SK-N-SH (cell line): ENCODE measurements at regions not wholly inside any gene's neighbourhood (a gene's known extent, or its start where the extent isn't known, plus 50 kb on each side); places are given as distances from the start of the nearest gene placed in this dataset.

Source experiments
- CTCF ChIA-PET: fragments of 300-600, 350-600 bp; formaldehyde crosslinking; extraction: SDS; loops from one replicate; lab custom pipeline; 2021; lab: Yijun Ruan, JAX
- POLR2A ChIA-PET: fragments of 350-600 bp; sonication (Branson Sonifier 250); formaldehyde crosslinking; extraction: SDS; loops from one replicate; lab custom pipeline; 2020; ENCODE audit warnings: antibody characterized with exemption, inconsistent platforms; lab: Yijun Ruan, JAX
- DNase-seq: peaks from one replicate; pipeline ENCODE4 v3.0.0; 2012
- H2AFZ ChIP-seq: fragments of 200-600 bp; sonication (generic); 2 replicates; pipeline ENCODE4 v1.8.1; 2016; ENCODE audit warnings: antibody characterized with exemption, mild to moderate bottlenecking, low read depth
- H3F3A ChIP-seq: fragments of 200-600 bp; sonication (generic); replicated peaks from 2 replicates; pipeline ENCODE3; 2016; ENCODE audit warnings: antibody characterized with exemption, mild to moderate bottlenecking; ENCODE audit not compliant: insufficient read depth
- H3K27ac ChIP-seq, 2 experiments: fragments of 200-500 bp in 1 of 2; fragments of 200-600 bp in 1 of 2; sonication (Bioruptor generic) in 1 of 2; sonication (generic), shearing (Covaris generic) in 1 of 2; 2 replicates each; pipeline versions ENCODE4 v1.5.1 to v1.6.1; 2014 to 2016; ENCODE audit warnings: low read depth in 2 of 2, inconsistent platforms in 1 of 2, low read length in 1 of 2, mild to moderate bottlenecking in 1 of 2, mixed read lengths in 1 of 2
- H3K27me3 ChIP-seq: fragments of 200-600 bp; sonication (generic), shearing (Covaris generic); 2 replicates; pipeline ENCODE4 v1.6.1; 2016; ENCODE audit warnings: mixed run types; ENCODE audit not compliant: insufficient read depth
- H3K36me3 ChIP-seq, 2 experiments: fragments of 200-500 bp in 1 of 2; fragments of 200-600 bp in 1 of 2; sonication (Bioruptor generic) in 1 of 2; sonication (generic) in 1 of 2; replicated peaks in 1 of 2; 2 replicates each; pipeline versions ENCODE3 to v1.5.1; 2014 to 2016; ENCODE audit warnings: low read length in 1 of 2, mild to moderate bottlenecking in 1 of 2; ENCODE audit not compliant: insufficient read depth in 2 of 2, control insufficient read depth in 1 of 2
- H3K4me1 ChIP-seq, 2 experiments: fragments of 200-500 bp in 1 of 2; fragments of 200-600 bp in 1 of 2; sonication (Bioruptor generic) in 1 of 2; sonication (generic), shearing (Covaris generic) in 1 of 2; 2 replicates each; pipeline versions ENCODE4 v1.5.1 to v1.6.1; 2014 to 2016; ENCODE audit warnings: low read depth in 1 of 2, low read length in 1 of 2, mixed run types in 1 of 2; ENCODE audit not compliant: insufficient read depth in 2 of 2, control insufficient read depth in 1 of 2
- H3K4me2 ChIP-seq: fragments of 200-600 bp; sonication (generic), shearing (Covaris generic); 2 replicates; pipeline ENCODE4 v1.6.1; 2017; ENCODE audit warnings: mixed run types
- H3K4me3 ChIP-seq, 2 experiments: fragments of 200-500 bp in 1 of 2; fragments of 200-600 bp in 1 of 2; sonication (Bioruptor generic) in 1 of 2; sonication (generic), shearing (Covaris generic) in 1 of 2; 2 replicates each; pipeline versions ENCODE4 v1.5.1 to v1.8.1; 2014 to 2016; ENCODE audit warnings: low read depth in 2 of 2, inconsistent platforms in 1 of 2, low read length in 1 of 2, mild to moderate bottlenecking in 1 of 2, mixed read lengths in 1 of 2, moderate library complexity in 1 of 2
- H3K79me2 ChIP-seq: fragments of 200-600 bp; sonication (generic); 2 replicates; pipeline ENCODE4 v1.8.1; 2017; ENCODE audit warnings: mild to moderate bottlenecking; ENCODE audit not compliant: insufficient read depth
- H3K9ac ChIP-seq: fragments of 200-600 bp; sonication (generic); 2 replicates; pipeline ENCODE4 v1.6.1; 2017; ENCODE audit warnings: mixed run types
- H3K9me2 ChIP-seq: fragments of 200-600 bp; sonication (generic); 2 replicates; pipeline ENCODE4 v1.6.1; 2017; ENCODE audit warnings: mixed run types
- H3K9me3 ChIP-seq: fragments of 200-600 bp; sonication (generic); 2 replicates; pipeline ENCODE4 v1.6.1; 2017; ENCODE audit warnings: mixed run types, mild to moderate bottlenecking, moderate library complexity
- H4K20me1 ChIP-seq: fragments of 200-600 bp; sonication (generic); 2 replicates; pipeline ENCODE4 v1.6.1; 2017; ENCODE audit warnings: mild to moderate bottlenecking, mixed run types; ENCODE audit not compliant: insufficient read depth
- CHD2 ChIP-seq: fragments of 150-350 bp; IDR thresholded peaks from 2 replicates; pipeline ENCODE4 v1.6.1; 2018; ENCODE audit warnings: low read length; ENCODE audit not compliant: partially characterized antibody
- ELF1 ChIP-seq: IDR thresholded peaks from 2 replicates; pipeline ENCODE4 v1.4.0; 2012
- EP300 ChIP-seq, 2 experiments: IDR thresholded peaks; 2 replicates each; pipeline versions ENCODE4 v1.4.0 to v1.6.1; 2012; ENCODE audit warnings: borderline replicate concordance in 1 of 2, low read depth in 1 of 2, low read length in 1 of 2
- EZH2phosphoT487 ChIP-seq: fragments of 200-600 bp; sonication (generic); IDR thresholded peaks from 2 replicates; pipeline ENCODE4 v1.6.1; 2017; ENCODE audit warnings: low read depth, mixed run types, mild to moderate bottlenecking, antibody characterized with exemption, moderate library complexity, borderline replicate concordance
- FOXJ3 ChIP-seq: sonication (generic); formaldehyde crosslinking; IDR thresholded peaks from 2 replicates; pipeline ENCODE4 v1.5.1; 2020; ENCODE audit warnings: mild to moderate bottlenecking, missing genetic modification reagents
- FOXM1 ChIP-seq: IDR thresholded peaks from 2 replicates; pipeline ENCODE4 v1.4.0; 2012; ENCODE audit warnings: low read depth, mild to moderate bottlenecking
- GABPA ChIP-seq: IDR thresholded peaks from 2 replicates; pipeline ENCODE4 v1.4.0; 2012; ENCODE audit warnings: low read depth, mild to moderate bottlenecking
- GATA2 ChIP-seq: sonication (generic); formaldehyde crosslinking; IDR thresholded peaks from 2 replicates; pipeline ENCODE4 v1.5.0; 2020; ENCODE audit warnings: mild to moderate bottlenecking, missing genetic modification reagents
- JUND ChIP-seq: IDR thresholded peaks from 2 replicates; pipeline ENCODE4 v1.4.0; 2012
- NFIC ChIP-seq: IDR thresholded peaks from 2 replicates; pipeline ENCODE4 v1.4.0; 2012; ENCODE audit warnings: borderline replicate concordance
- POLR2AphosphoS5 ChIP-seq: IDR thresholded peaks from 2 replicates; pipeline ENCODE4 v1.6.1; 2012; ENCODE audit warnings: low read depth, low read length
- RAD21 ChIP-seq: IDR thresholded peaks from 2 replicates; pipeline ENCODE4 v1.6.1; 2012; ENCODE audit warnings: mild to moderate bottlenecking, low read length
- RCOR1 ChIP-seq: fragments of 150-350 bp; IDR thresholded peaks from 2 replicates; pipeline ENCODE4 v1.6.1; 2017; ENCODE audit warnings: antibody characterized with exemption, low read length
- RXRA ChIP-seq: IDR thresholded peaks from 2 replicates; pipeline ENCODE4 v1.4.0; 2012; ENCODE audit warnings: low read depth, mild to moderate bottlenecking, borderline replicate concordance
- SIN3A ChIP-seq: IDR thresholded peaks from 2 replicates; pipeline ENCODE4 v1.6.1; 2012; ENCODE audit warnings: low read depth, mild to moderate bottlenecking, low read length, moderate library complexity, borderline replicate concordance
- SMC3 ChIP-seq: IDR thresholded peaks from 2 replicates; pipeline ENCODE4 v1.6.1; 2012; ENCODE audit warnings: low read depth, low read length, improper control_type of control experiment
- TCF12 ChIP-seq: IDR thresholded peaks from 2 replicates; pipeline ENCODE4 v1.4.0; 2012
- TEAD4 ChIP-seq: IDR thresholded peaks from 2 replicates; pipeline ENCODE4 v1.4.0; 2012; ENCODE audit warnings: mild to moderate bottlenecking, borderline replicate concordance; ENCODE audit not compliant: insufficient read depth
- YY1 ChIP-seq: IDR thresholded peaks from 2 replicates; pipeline ENCODE4 v1.4.0; 2012; ENCODE audit warnings: low read depth, mild to moderate bottlenecking
- WGBS: methylation state at CpG from one replicate; pipeline ENCODE4 v1.1.6; 2017; ENCODE audit warnings: low lambda C conversion rate; 5-methylcytosine and 5-hydroxymethylcytosine counted together

DNA sequence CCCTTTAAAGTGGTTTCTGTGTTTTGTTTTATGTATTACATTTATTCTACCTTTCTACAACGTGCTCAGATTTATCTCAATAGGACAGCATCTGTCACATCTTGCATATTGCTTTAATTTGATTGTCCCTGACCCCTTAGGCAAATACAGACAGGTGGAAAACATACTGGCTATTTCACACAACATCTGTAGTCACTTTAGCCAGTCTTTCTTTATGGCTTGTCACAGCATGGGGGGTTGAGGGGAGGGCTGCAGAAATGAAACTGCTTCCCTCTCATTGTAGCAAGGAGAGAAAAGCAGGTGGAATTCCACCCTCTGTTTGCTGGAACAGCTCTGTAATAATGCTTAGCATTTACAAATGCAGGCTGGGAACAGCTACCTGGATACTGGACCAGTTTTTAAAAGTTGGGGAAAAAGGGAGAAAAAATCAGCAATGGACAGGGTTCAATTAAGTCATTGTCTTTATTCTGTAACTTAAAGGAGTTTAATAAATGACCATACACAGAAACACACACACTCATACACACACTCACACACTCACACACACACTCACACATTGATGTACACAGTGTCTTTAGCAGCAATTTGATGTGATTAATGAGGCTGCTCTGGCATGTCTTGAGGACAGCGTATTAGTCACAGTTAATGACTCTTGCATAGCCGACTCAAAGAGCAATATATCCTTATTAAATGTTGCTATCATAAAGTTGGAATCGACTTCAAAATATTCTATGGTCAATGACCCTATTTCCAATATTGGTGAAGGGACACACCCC, 283.7 kb upstream of the GBE1 start:
- TF ChIP-seq FOXJ3 (CRISPR knock-in tag), result peak; percentile 46; the same call in 1 of the 2 replicates
- TF ChIP-seq JUND, result no peak
- TF ChIP-seq YY1, result no peak
- TF ChIP-seq EZH2phosphoT487, result no peak
- TF ChIP-seq ELF1, result no peak
- TF ChIP-seq TCF12, result no peak
- peak; percentile 60 for TF ChIP-seq CHD2
- TF ChIP-seq RXRA, result no peak
- peak; percentile 91 for TF ChIP-seq GATA2
- no peak for TF ChIP-seq FOXM1
- TF ChIP-seq NFIC, result no peak
- TF ChIP-seq EP300 (IDR thresholded peaks at IDR 0.05; ENCODE audit: borderline replicate concordance in 1 of 2, low read depth in 1 of 2, low read length in 1 of 2), result peak in 1 of 2 experiments; percentile 81; a peak in 1 of 4 replicates
- no peak for TF ChIP-seq TEAD4
- TF ChIP-seq SMC3, result no peak
- no peak for TF ChIP-seq RAD21
- peak; percentile 77; the same call in 1 of the 2 replicates for TF ChIP-seq RCOR1
- TF ChIP-seq SIN3A, result no peak
- H3K79me2 ChIP-seq, result no peaks in the 10 kb centered on the region
- H3K4me3 ChIP-seq, result no peak overlapping the region
- DNase-seq, result peak; percentile 19
- H2AFZ ChIP-seq, result no peak overlapping the region
- no peaks in the 10 kb centered on the region for H3F3A ChIP-seq
- H3K9me2 ChIP-seq, result no peaks in the 10 kb centered on the region
- H4K20me1 ChIP-seq, result no peaks in the 10 kb centered on the region
- H3K36me3 ChIP-seq, result no peaks in the 10 kb centered on the region
- no peaks in the 10 kb centered on the region for H3K27me3 ChIP-seq
- H3K4me2 ChIP-seq, result no peak overlapping the region
- 21% methylated on average over 4 of the region's 4 CpGs for WGBS
- H3K9me3 ChIP-seq, result no peaks in the 10 kb centered on the region
- CTCF ChIA-PET, result no interaction called here
- H3K9ac ChIP-seq, result no peak overlapping the region
- POLR2A ChIA-PET, result no interaction called here
- peaks cover 0 to 2% of the 10 kb centered on the region in 2 experiments; a peak in 2 of 4 replicates for H3K4me1 ChIP-seq
- H3K27ac ChIP-seq, result no peak overlapping the region

- no peak overlapping the region for H2AFZ ChIP-seq
- no peaks in the 10 kb centered on the region for H3K9me2 ChIP-seq
- TF ChIP-seq GABPA (no peak), POLR2AphosphoS5 (no peak)
- H3K27me3 ChIP-seq, result no peaks in the 10 kb centered on the region
- H3K79me2 ChIP-seq, result no peaks in the 10 kb centered on the region
- ChIA-PET CTCF (no interaction called here), POLR2A (no interaction called here)
- no peak overlapping the region for H3K9ac ChIP-seq
- H4K20me1 ChIP-seq, result no peaks in the 10 kb centered on the region
- H3K27ac ChIP-seq, result no peak overlapping the region
- H3K4me2 ChIP-seq, result no peak overlapping the region
- WGBS, result 11% methylated on average over 1 of the region's 1 CpG
- no peaks in the 10 kb centered on the region for H3K4me1 ChIP-seq
- no peak for DNase-seq
- H3K9me3 ChIP-seq, result no peaks in the 10 kb centered on the region
- no peak overlapping the region for H3K4me3 ChIP-seq
- H3F3A ChIP-seq, result no peaks in the 10 kb centered on the region
- H3K36me3 ChIP-seq, result no peaks in the 10 kb centered on the region
These were observed 277.1 kb upstream of the GBE1 start for GRCh38 chr3:82038556-82038955.
